ENCODE measurements at regions not wholly inside any gene's neighbourhood (a gene's known extent, or its start where the extent isn't known, plus 50 kb on each side); places are given as distances from the start of the nearest gene placed in this dataset.

- no peaks in the 10 kb centered on the region for H3F3A ChIP-seq (ENCODE audit: low read depth)
- H3K4me3 ChIP-seq = no peak overlapping the region
- no peaks in the 10 kb centered on the region for H3K27me3 ChIP-seq
- Mint-ChIP-seq H3K27ac (no peak overlapping the region), H3K4me3 (no peak overlapping the region), H3K36me3 (no peaks in the 10 kb centered on the region), H3K4me1 (no peaks in the 10 kb centered on the region), H3K27me3 (ENCODE audit: insufficient read depth, low read depth) (no peaks in the 10 kb centered on the region), H3K9me3 (no peaks in the 10 kb centered on the region)
- H3K4me1 ChIP-seq = no peaks in the 10 kb centered on the region
- no peaks in the 10 kb centered on the region for H4K20me1 ChIP-seq (ENCODE audit: low read depth)
- no peaks in the 10 kb centered on the region for H3K36me3 ChIP-seq
- no peaks in the 10 kb centered on the region for H3K9me3 ChIP-seq (ENCODE audit: low read depth)
- H2AFZ ChIP-seq (replicated peaks) = peak overlapping the region; percentile 38
- no peak overlapping the region for H3K9ac ChIP-seq
- H3K4me2 ChIP-seq = no peak overlapping the region
- no peak for DNase-seq (ENCODE audit: low spot score)
- TF ChIP-seq CTCF (IDR thresholded peaks at IDR 0.05) = no peak
- TF ChIP-seq EZH2phosphoT487 (IDR thresholded peaks at IDR 0.05) = no peak
- TF ChIP-seq EZH2 (IDR thresholded peaks at IDR 0.05) = no peak
- H3K27ac ChIP-seq = no peak overlapping the region
- no peaks in the 10 kb centered on the region for H3K79me2 ChIP-seq (ENCODE audit: low read depth)
Observed at GRCh38 chr13:74886502-74886901, 595.5 kb downstream of the TBC1D4 start.

GRCh38 chr13:74883834-74884233, 598.1 kb downstream of the TBC1D4 start:
- Histone ChIP-seq H3K4me1 (no peaks in the 10 kb centered on the region), H3K9ac (no peak overlapping the region), H3K27me3 (no peaks in the 10 kb centered on the region), H3K36me3 (no peaks in the 10 kb centered on the region), H3F3A (ENCODE audit: low read depth) (no peaks in the 10 kb centered on the region), H2AFZ (replicated peaks) (no peak overlapping the region), H3K27ac (no peak overlapping the region), H3K4me3 (no peak overlapping the region), H3K4me2 (no peak overlapping the region), H4K20me1 (ENCODE audit: low read depth) (no peaks in the 10 kb centered on the region), H3K79me2 (ENCODE audit: low read depth) (no peaks in the 10 kb centered on the region), H3K9me3 (ENCODE audit: low read depth) (no peaks in the 10 kb centered on the region)
- H3K4me3 Mint-ChIP-seq = no peak overlapping the region
- H3K9me3 Mint-ChIP-seq = peaks cover 16% of the 10 kb centered on the region
- DNase-seq (ENCODE audit: low spot score) = no peak
- no peaks in the 10 kb centered on the region for H3K27me3 Mint-ChIP-seq (ENCODE audit: insufficient read depth, low read depth)
- no peak for TF ChIP-seq EZH2 (IDR thresholded peaks at IDR 0.05)
- peak; percentile 15 for TF ChIP-seq CTCF (IDR thresholded peaks at IDR 0.05)
- no peak overlapping the region for H3K27ac Mint-ChIP-seq
- no peaks in the 10 kb centered on the region for H3K4me1 Mint-ChIP-seq
- peaks cover 5% of the 10 kb centered on the region for H3K36me3 Mint-ChIP-seq

- Mint-ChIP-seq H3K36me3 (peaks cover 5% of the 10 kb centered on the region), H3K9me3 (peaks cover 31% of the 10 kb centered on the region), H3K4me1 (no peaks in the 10 kb centered on the region), H3K27ac (no peak overlapping the region), H3K4me3 (no peak overlapping the region), H3K27me3 (ENCODE audit: insufficient read depth, low read depth) (no peaks in the 10 kb centered on the region)
- no peak for DNase-seq (ENCODE audit: low spot score)
- Histone ChIP-seq H3K4me1 (no peaks in the 10 kb centered on the region), H3K79me2 (ENCODE audit: low read depth) (no peaks in the 10 kb centered on the region), H3K36me3 (no peaks in the 10 kb centered on the region), H4K20me1 (ENCODE audit: low read depth) (no peaks in the 10 kb centered on the region), H3K27me3 (no peaks in the 10 kb centered on the region), H3K4me2 (no peak overlapping the region), H3K9ac (no peak overlapping the region), H3F3A (ENCODE audit: low read depth) (no peaks in the 10 kb centered on the region), H3K4me3 (no peak overlapping the region), H3K9me3 (ENCODE audit: low read depth) (peaks cover 4% of the 10 kb centered on the region), H3K27ac (no peak overlapping the region), H2AFZ (replicated peaks) (no peak overlapping the region)
- TF ChIP-seq EZH2phosphoT487 (IDR thresholded peaks at IDR 0.05) (no peak), EZH2 (IDR thresholded peaks at IDR 0.05) (no peak), CTCF (IDR thresholded peaks at IDR 0.05) (no peak)
Observed at GRCh38 chr13:74871369-74872070, 610.4 kb downstream of the TBC1D4 start.

Data from neural progenitor cell (in vitro differentiated cells).